ENCODE measurements at regions not wholly inside any gene's neighbourhood (a gene's known extent, or its start where the extent isn't known, plus 50 kb on each side); places are given as distances from the start of the nearest gene placed in this dataset.

GRCh38 chr18:78420116-78420515 is 559.5 kb upstream of the SALL3 start:
- no peak overlapping the region for H3K27ac Mint-ChIP-seq
- no peaks in the 10 kb centered on the region for H3K36me3 Mint-ChIP-seq (ENCODE audit: low read depth)
- DNase-seq = no peak
- H3K9me3 Mint-ChIP-seq = no peaks in the 10 kb centered on the region
- H3K4me3 Mint-ChIP-seq = no peak overlapping the region
- H3K4me1 Mint-ChIP-seq = peaks cover 43% of the 10 kb centered on the region
- no peak for TF ChIP-seq CTCF (IDR thresholded peaks at IDR 0.05)
- peaks cover 21% of the 10 kb centered on the region for H3K27me3 Mint-ChIP-seq (ENCODE audit: low read depth, poor library complexity)

- H3K9me3 Mint-ChIP-seq = no peaks in the 10 kb centered on the region
- no peak for DNase-seq
- TF ChIP-seq CTCF (IDR thresholded peaks at IDR 0.05) = no peak
Measured at GRCh38 chr18:78421392-78421791, 558.2 kb upstream of the SALL3 start.

DNA sequence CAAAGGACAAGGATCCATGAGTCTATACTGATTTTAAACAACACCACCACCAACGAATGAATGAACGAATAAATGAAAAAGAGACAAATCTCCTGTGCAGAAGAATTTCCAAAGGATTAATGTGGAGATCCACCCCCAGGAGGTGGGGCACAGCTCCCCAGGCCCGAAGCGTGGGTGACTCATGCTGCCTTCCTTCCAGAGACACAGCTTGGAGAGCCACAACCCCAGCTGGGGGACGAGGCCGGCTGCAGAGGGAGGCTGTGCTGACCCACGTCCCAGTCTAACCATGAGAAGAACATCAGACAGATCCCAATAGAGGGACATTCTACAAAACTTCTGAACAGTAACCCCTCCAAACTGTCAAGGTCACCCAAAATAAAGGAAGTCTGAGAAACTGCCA is 557.3 kb upstream of the SALL3 start:
- Mint-ChIP-seq H3K4me3 (no peak overlapping the region), H3K36me3 (ENCODE audit: low read depth) (no peaks in the 10 kb centered on the region), H3K27me3 (ENCODE audit: low read depth, poor library complexity) (peaks cover 17% of the 10 kb centered on the region), H3K9me3 (no peaks in the 10 kb centered on the region), H3K27ac (no peak overlapping the region), H3K4me1 (peaks cover 50% of the 10 kb centered on the region)
- TF ChIP-seq CTCF (IDR thresholded peaks at IDR 0.05) = no peak
- DNase-seq = no peak

More at GRCh38 chr18:78421392-78421791, 558.2 kb upstream of the SALL3 start:
- Mint-ChIP-seq H3K4me3 (no peak overlapping the region), H3K27ac (no peak overlapping the region), H3K4me1 (peaks cover 47% of the 10 kb centered on the region), H3K36me3 (ENCODE audit: low read depth) (no peaks in the 10 kb centered on the region), H3K27me3 (ENCODE audit: low read depth, poor library complexity) (peaks cover 21% of the 10 kb centered on the region)

GRCh38 chr18:78423811-78424210 is 555.8 kb upstream of the SALL3 start:
- DNase-seq = no peak
- Mint-ChIP-seq H3K27ac (no peak overlapping the region), H3K4me3 (peak overlapping the region; percentile 0), H3K9me3 (no peaks in the 10 kb centered on the region), H3K36me3 (ENCODE audit: low read depth) (no peaks in the 10 kb centered on the region), H3K27me3 (ENCODE audit: low read depth, poor library complexity) (peaks cover 17% of the 10 kb centered on the region), H3K4me1 (peaks cover 49% of the 10 kb centered on the region)
- TF ChIP-seq CTCF (IDR thresholded peaks at IDR 0.05) = no peak

- Mint-ChIP-seq H3K27ac (peak overlapping the region; percentile 31), H3K27me3 (ENCODE audit: low read depth, poor library complexity) (peaks cover 14% of the 10 kb centered on the region), H3K9me3 (no peaks in the 10 kb centered on the region), H3K4me1 (peaks cover 42% of the 10 kb centered on the region), H3K36me3 (ENCODE audit: low read depth) (no peaks in the 10 kb centered on the region), H3K4me3 (no peak overlapping the region)
- TF ChIP-seq CTCF (IDR thresholded peaks at IDR 0.05) = no peak
- DNase-seq = no peak
Measured at GRCh38 chr18:78424403-78425018, 555.1 kb upstream of the SALL3 start.

- DNase-seq = no peak
- Mint-ChIP-seq H3K4me3 (no peak overlapping the region), H3K27ac (no peak overlapping the region), H3K9me3 (no peaks in the 10 kb centered on the region), H3K27me3 (ENCODE audit: low read depth, poor library complexity) (peaks cover 11% of the 10 kb centered on the region), H3K36me3 (ENCODE audit: low read depth) (no peaks in the 10 kb centered on the region), H3K4me1 (peaks cover 37% of the 10 kb centered on the region)
- no peak for TF ChIP-seq CTCF (IDR thresholded peaks at IDR 0.05)
Measured at GRCh38 chr18:78425019-78425412, 554.6 kb upstream of the SALL3 start.
